ENCODE measurements at regions not wholly inside any gene's neighbourhood (a gene's known extent, or its start where the extent isn't known, plus 50 kb on each side); places are given as distances from the start of the nearest gene placed in this dataset.

DNA sequence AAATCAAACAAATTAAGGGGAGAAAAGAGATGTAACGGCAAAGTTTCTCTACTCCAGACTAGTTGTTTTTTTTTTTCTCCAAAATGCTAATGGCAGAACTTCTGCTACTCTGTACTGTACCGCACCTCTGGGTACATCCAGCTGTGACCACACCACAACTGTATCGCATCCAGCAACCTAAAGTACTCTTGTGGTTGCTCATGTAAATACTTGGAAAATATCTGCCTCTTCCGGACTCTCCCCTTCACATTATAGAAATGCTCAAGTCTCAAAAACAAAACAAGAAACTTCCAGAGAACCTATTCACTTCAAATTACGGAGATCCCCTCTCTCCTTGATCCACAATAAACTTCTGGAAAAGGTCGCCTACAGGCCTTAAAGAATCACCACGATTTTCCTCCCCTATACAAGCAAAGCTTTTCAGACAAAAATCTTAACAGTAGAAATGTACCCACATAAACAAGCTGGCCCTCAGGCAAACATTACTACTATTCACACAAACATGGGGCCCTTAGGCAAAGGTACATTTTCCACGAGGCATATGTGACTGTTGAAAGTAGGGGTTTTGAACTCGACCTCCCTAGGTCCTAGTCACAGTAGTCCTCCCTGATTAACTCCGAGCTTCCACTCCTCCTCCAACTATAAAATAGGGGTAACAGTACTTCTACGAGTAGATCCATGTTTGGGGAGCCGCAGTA lies 222.9 kb upstream of the MKLN1 start:
- no peaks in the 10 kb centered on the region for H3K9me3 Mint-ChIP-seq
- DNase-seq (no peak), ATAC-seq (no peak)
- peaks cover 74% of the 10 kb centered on the region for H3K4me1 Mint-ChIP-seq
- no peaks in the 10 kb centered on the region for H3K27me3 Mint-ChIP-seq
- peaks cover 21% of the 10 kb centered on the region for H3K36me3 Mint-ChIP-seq (ENCODE audit: low read depth)
- H3K4me3 Mint-ChIP-seq: peak overlapping the region; percentile 80
- H3K27ac Mint-ChIP-seq: peak overlapping the region; percentile 40

DNA sequence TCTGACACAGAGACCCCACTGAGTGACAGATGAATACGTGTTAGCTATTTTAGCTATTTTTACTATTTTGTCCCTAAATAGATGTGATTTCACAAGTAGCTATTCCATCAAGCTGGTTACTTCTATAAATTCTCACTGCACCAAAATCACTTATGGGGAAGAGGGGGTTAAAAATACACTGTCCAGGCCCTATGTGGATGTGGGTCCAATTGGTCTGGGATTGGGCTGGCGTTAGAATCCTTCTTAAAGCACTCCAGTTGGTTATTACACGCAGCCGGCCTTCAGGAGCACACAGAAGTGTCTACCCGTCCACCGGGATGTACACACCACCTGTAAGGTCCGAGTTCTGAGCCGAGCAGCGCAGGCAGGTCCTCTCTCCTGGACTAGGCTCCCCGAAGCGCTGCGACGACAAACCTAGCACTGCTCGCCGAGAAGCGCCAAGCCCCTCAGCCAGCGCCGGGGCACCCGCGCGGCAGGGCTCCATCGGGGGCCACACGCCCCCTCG lies 222.3 kb upstream of the MKLN1 start:
- H3K4me3 Mint-ChIP-seq: peak overlapping the region; percentile 80
- peak overlapping the region; percentile 40 for H3K27ac Mint-ChIP-seq
- peaks cover 72% of the 10 kb centered on the region for H3K4me1 Mint-ChIP-seq
- ATAC-seq: peak; percentile 3
- H3K27me3 Mint-ChIP-seq: no peaks in the 10 kb centered on the region
- H3K36me3 Mint-ChIP-seq (ENCODE audit: low read depth): peaks cover 20% of the 10 kb centered on the region
- DNase-seq: no peak
- H3K9me3 Mint-ChIP-seq: no peaks in the 10 kb centered on the region

DNA sequence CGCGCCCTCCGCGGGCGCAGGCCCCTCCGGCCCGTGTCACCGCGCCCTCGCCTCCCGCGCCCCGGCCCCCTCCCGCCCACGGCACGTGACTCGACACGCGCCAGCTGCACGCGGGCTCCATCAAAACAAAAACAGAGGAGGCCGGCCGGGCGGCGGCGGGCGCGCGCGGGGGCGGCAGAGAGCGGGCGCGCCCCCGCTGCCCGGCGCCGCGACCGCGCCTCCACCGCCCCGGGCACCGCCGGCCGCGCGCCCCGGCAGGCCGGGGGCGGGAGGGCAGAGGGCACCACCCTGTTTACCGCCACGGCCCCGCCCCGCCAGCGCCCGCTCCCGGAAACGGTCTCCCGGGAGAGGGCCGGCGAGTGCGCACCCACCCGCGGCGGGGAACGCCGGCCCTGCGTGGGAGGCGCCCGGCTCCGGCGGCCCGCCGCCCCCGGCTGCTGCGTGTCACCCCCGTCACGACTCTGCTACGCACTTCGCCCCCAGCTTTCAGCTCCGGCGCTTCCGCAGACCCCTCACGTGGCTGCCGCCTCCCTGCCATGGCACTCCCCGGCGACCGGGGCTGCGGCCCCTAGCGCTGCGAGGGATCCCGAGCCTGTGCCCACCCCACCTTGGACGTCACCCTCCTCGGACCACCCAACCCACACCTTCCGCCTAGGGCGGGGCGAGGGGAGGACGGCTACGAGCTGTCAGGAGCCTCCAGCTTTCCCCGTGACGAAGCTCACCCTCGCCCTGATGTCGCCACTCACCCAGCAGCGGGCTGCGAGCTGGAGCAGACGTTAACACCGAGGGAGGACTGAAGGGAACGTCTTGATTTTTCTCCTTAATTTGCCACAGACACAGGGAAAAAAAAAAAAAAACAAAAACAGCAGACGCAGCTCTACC lies 221.6 kb upstream of the MKLN1 start:
- DNase-seq: peak; percentile 86
- Mint-ChIP-seq H3K36me3 (ENCODE audit: low read depth) (peaks cover 18% of the 10 kb centered on the region), H3K4me3 (peak overlapping the region; percentile 96), H3K4me1 (peaks cover 72% of the 10 kb centered on the region), H3K27me3 (peaks cover 2% of the 10 kb centered on the region), H3K9me3 (no peaks in the 10 kb centered on the region), H3K27ac (peak overlapping the region; percentile 95)
- peak; percentile 67 for ATAC-seq

DNA sequence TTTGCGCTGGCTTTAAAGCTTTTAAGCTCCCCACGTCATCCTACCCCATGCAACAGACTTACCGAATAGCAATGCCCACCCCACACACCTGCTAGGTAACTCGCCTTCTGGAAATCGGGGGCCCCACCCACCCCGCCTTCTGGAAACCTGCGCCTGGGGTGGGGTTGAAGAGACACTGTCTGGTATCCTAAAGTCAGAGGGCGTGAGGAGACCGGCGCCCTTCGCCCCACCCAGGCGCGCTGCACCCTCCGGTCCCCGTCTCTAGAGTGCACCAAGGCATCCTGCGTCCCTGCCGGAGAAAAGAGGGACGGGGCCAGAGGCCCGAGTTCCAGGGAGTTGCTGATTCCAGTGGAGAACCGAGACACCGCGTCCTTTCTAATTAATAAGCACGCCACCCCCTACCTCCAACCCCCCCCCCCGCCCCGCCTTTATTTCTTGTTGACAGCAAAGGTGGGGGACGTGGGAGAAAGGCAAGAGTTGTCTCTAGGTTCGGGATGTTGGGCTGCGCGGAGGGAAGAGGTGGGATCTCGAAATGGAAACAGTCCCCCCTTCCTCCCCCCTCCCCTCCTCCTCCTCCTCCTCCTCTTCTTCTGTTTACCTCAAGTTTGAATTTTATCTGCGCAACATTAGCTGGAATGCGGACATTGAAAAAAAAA lies 220.9 kb upstream of the MKLN1 start:
- Mint-ChIP-seq H3K9me3 (no peaks in the 10 kb centered on the region), H3K27me3 (peaks cover 2% of the 10 kb centered on the region), H3K27ac (peak overlapping the region; percentile 95), H3K4me3 (peak overlapping the region; percentile 96), H3K36me3 (ENCODE audit: low read depth) (peaks cover 16% of the 10 kb centered on the region), H3K4me1 (peaks cover 73% of the 10 kb centered on the region)
- ATAC-seq (peak; percentile 3), DNase-seq (peak; percentile 48)

DNA sequence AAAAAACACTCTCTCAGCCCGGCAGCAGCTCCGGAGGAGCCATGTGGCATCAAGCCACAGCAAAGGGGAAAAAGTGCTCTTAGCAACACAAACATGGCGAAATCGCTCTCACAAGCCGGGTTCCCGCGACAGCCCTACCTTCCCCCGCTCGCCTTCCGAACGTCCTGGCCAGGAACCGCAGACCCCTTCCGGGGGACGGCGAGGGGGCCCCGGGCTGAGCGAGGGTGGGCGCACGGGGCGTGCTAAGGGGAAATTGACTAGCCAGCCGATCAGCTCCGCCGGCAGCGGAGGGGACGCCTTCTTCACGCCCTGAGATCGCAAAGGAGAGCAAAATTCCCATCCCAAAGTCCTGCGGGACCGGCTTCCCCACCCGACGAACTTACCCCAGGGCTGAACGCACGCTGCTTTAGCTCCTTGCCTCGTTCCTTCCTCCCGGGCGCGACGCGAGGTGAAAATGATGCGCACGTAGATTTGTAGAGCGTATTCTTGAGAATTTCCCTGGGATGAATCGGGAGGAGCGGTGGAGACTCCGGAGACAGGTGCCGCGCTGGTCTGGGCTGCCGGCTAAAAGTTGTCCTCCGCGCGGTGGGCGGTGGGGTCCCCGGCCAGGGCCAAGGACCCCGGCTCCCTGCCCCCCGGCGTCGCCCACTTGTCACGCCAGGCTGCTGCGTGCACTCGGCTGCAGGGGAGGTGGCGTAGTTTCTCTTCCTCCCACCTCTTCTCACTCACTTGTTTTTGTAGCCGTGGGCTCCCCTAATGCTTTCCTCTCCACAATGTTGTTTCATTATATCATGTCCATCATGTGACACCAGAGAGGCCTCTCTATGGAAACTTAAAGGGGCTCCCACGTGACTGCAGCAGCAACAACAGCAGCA lies 220.1 kb upstream of the MKLN1 start:
- H3K27me3 Mint-ChIP-seq: peaks cover 2% of the 10 kb centered on the region
- ATAC-seq: peak; percentile 45
- peak; percentile 70 for DNase-seq
- no peaks in the 10 kb centered on the region for H3K9me3 Mint-ChIP-seq
- H3K36me3 Mint-ChIP-seq (ENCODE audit: low read depth): peaks cover 9% of the 10 kb centered on the region
- peaks cover 73% of the 10 kb centered on the region for H3K4me1 Mint-ChIP-seq
- H3K4me3 Mint-ChIP-seq: peak overlapping the region; percentile 96
- peak overlapping the region; percentile 95 for H3K27ac Mint-ChIP-seq

DNA sequence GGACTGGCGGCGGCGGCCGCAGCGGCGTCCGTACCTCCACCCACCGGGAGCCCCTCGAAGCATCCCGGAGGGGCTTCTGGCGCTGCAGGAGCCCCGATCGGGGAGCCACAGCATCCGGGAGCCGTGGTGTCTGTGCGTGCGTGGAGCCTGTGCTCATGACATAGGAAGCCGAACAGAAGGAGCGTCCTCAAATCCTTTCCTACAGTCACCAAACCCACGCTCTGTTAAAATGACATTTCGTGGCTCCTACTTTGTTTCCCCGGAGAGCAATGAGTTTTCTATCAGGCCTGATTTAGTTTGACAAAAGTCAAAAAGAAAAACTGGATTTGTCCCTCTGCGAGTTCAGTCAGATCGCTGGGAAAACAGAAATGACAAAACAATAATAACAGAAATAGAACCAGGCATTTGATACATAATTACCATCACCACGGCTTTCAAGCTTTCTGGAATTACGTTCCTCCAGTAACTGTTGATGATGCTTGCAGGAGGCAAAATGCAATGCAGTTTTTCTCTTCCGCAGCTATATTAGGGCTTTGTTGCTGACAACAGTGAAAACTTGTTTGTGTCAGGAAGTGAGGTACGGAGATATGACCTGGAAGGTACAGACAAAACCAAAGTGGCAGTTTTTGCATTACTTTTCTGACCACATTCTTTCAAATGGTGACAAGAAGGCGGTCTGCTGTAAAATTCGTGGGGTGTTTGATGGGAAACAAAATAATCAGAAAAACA lies 219.3 kb upstream of the MKLN1 start:
- Mint-ChIP-seq H3K4me1 (peaks cover 66% of the 10 kb centered on the region), H3K4me3 (peak overlapping the region; percentile 96), H3K27ac (peak overlapping the region; percentile 95), H3K9me3 (no peaks in the 10 kb centered on the region), H3K27me3 (peaks cover 2% of the 10 kb centered on the region), H3K36me3 (ENCODE audit: low read depth) (peaks cover 9% of the 10 kb centered on the region)
- DNase-seq (no peak), ATAC-seq (no peak)

DNA sequence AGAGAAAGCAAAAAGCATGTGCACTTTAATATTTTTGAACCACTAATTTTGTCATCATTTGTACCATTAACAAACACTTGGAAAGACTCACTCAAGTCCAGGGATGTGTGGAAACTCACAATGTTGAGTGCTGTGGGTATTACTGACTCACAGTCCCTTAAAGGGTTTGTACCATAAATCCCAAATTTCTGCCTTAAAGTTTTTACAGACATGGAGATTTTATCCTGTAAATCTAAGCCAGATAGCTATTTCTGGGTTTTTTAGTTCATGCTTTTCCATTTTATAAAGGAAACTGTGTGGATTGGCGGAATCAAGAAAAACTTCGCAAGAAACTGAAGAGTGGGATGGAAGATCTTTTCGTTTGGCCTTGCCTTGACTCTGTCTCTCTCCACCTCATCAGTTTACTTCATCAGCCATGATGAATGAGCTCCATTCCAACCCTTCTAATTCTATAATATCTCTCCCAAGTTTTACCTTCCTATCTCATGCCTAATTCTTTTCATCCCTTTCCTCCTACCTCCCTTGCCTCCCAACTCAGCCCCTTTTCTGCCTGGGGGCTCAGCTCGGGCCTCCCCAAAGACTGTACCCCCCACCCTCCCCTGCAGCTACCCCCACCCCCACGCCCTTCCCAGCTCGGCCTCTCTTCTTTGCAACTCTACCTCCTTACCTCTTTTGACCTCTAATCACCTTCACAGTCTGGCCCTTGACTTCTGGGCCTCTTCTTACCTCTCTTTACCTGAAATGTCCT lies 218.5 kb upstream of the MKLN1 start:
- peak overlapping the region; percentile 96 for H3K4me3 Mint-ChIP-seq

DNA sequence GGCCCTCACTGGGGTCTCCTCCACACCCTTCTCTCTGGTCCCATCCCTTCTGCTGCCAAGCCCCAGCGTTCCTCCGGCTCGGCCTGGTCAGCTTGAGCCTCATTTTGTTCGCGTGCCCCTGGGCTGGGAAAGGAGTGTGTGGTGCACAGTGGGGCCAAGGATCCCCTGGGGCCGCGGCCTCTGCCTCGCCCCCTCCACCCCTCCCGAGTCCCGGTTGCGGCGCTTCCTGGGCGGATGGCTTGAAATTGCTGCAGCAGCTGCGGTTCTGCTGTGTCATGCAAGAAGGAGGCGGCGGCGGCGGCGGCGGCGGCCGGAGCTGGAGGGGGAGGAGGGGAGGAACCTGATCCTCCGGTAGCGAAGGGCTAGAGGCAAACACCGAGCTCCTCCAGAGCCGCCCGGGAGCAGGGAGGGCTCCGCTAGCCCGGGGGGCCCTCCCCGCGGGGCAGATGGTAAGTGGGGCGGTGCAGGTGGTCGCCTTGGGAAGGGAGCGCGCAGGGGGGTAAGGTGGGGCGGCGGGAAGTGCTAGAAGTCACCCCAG lies 217.8 kb upstream of the MKLN1 start:
- Mint-ChIP-seq H3K36me3 (ENCODE audit: low read depth) (peaks cover 6% of the 10 kb centered on the region), H3K4me1 (peaks cover 52% of the 10 kb centered on the region), H3K27ac (peak overlapping the region; percentile 95), H3K9me3 (no peaks in the 10 kb centered on the region), H3K27me3 (peaks cover 2% of the 10 kb centered on the region), H3K4me3 (peak overlapping the region; percentile 96)
- DNase-seq (peak; percentile 75), ATAC-seq (no peak)

More for the DNA sequence above, 218.5 kb upstream of the MKLN1 start:
- Mint-ChIP-seq H3K27me3 (peaks cover 2% of the 10 kb centered on the region), H3K9me3 (no peaks in the 10 kb centered on the region), H3K27ac (peak overlapping the region; percentile 95), H3K4me1 (peaks cover 58% of the 10 kb centered on the region), H3K36me3 (ENCODE audit: low read depth) (peaks cover 6% of the 10 kb centered on the region)
- no peak for DNase-seq
- ATAC-seq: no peak

DNA sequence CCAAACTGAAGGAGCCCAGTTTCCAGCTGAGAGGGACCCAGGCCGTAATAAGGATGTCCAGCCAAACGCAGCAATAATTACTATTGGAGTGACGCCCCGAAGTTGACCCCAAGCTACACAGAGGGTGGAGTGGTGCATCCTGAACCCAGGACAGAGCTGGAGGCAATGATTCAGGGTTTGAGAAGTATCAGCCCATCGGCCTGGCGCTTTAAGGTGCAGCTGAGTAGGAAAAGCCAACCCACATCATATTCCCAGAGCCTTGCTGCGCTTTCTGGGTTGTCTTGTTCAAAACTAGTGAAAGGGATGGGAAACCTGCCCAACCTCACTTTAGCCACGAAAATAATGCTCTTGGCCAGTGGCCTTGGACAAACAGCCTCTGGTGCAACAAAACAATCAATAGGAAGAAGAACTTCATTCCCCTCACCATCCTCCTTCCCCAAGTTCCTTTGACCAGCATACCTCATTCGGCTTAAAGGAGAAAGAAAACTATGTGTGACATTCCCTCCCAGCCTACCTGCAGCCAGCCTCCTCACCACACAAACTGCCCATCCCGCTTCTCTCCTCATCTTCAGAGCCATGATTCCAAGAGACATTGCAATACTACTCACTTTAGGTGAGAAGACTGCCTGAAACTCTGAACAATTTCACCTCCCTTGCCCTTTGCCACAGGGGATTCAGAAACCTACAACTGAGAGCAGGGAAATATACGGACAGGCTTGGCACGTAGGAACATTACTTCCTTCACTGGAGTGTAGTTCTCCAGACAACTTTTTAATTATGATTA lies 217.2 kb upstream of the MKLN1 start:
- H3K36me3 Mint-ChIP-seq (ENCODE audit: low read depth): peaks cover 2% of the 10 kb centered on the region
- H3K27me3 Mint-ChIP-seq: peaks cover 2% of the 10 kb centered on the region
- DNase-seq (no peak), ATAC-seq (no peak)
- H3K4me1 Mint-ChIP-seq: peaks cover 45% of the 10 kb centered on the region
- H3K27ac Mint-ChIP-seq: peak overlapping the region; percentile 95
- H3K9me3 Mint-ChIP-seq: no peaks in the 10 kb centered on the region
- H3K4me3 Mint-ChIP-seq: peak overlapping the region; percentile 96

DNA sequence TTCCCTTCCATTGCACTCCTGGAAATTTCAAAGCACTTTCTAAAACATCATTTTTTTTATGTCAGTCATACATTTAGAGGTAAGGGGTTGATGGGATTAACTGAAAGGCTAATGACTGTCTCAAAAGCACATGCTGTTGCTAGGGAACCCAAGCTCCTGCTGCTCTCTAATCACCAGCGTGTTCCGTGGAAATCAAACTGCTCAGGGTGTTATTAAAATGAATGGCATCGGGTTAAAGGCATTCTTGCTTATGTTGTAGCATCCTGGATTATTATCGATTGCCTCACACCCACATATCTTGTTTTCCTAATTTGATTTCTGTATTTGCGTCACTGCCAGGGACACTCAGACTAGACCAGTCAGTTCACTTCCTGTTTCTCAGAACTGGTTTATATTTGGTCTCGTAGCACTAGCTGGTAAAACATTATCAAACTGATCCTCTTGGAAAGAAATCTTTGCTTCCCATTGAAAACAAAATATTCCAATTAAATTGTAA lies 216.5 kb upstream of the MKLN1 start:
- Mint-ChIP-seq H3K27ac (peak overlapping the region; percentile 95), H3K4me1 (peaks cover 45% of the 10 kb centered on the region), H3K27me3 (peaks cover 2% of the 10 kb centered on the region), H3K4me3 (peak overlapping the region; percentile 96), H3K36me3 (ENCODE audit: low read depth) (peaks cover 1% of the 10 kb centered on the region), H3K9me3 (no peaks in the 10 kb centered on the region)
- DNase-seq (no peak), ATAC-seq (no peak)

DNA sequence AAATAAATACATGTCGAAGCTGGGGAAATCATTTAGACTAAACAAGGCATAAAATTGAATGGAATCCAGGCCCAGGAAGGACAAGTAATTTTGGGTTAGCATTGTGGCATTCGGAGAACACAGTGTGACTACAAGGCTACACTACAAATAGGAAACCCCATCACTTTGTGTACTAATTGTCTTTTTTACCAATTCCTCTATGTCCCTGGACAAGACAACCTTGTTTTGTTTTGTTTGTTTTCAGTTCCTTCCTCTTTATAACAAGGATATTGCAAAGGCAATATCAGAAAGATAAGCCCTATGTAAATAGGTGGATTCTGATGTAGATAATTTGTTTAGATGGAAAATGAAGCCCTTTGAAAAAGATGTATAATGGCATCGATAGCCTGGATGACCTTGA lies 215.9 kb upstream of the MKLN1 start:
- DNase-seq: no peak
- no peak for ATAC-seq
- Mint-ChIP-seq H3K36me3 (ENCODE audit: low read depth) (peaks cover 1% of the 10 kb centered on the region), H3K27ac (peak overlapping the region; percentile 15), H3K9me3 (no peaks in the 10 kb centered on the region), H3K27me3 (peaks cover 2% of the 10 kb centered on the region), H3K4me1 (peaks cover 45% of the 10 kb centered on the region), H3K4me3 (no peak overlapping the region)

DNA sequence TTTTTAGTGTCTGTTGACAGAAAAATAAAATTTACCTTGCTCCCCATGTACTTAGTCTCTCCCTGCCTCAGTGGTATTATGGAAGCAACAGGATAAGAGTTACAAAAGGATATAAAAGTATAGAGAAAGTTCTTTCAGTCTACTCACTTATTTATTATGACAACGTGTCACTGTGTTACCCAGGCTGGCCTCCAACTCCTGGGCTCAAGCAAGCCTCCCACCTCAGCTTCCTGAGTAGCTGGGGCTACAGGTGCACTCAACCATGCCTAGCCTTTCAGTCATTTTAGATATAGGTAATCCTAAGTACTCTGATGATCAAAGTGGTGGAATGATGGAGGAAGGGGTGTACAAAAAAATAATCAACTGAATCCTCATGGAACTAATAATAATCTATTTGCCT lies 215.2 kb upstream of the MKLN1 start:
- Mint-ChIP-seq H3K4me1 (peaks cover 45% of the 10 kb centered on the region), H3K27ac (no peak overlapping the region), H3K27me3 (peaks cover 2% of the 10 kb centered on the region), H3K9me3 (peaks cover 2% of the 10 kb centered on the region), H3K4me3 (no peak overlapping the region), H3K36me3 (ENCODE audit: low read depth) (peaks cover 2% of the 10 kb centered on the region)
- ATAC-seq: no peak
- no peak for DNase-seq
